HG03135 (cell line): ENCODE measurements at regions not wholly inside any gene's neighbourhood (a gene's known extent, or its start where the extent isn't known, plus 50 kb on each side); places are given as distances from the start of the nearest gene placed in this dataset.

Source experiments
- ATAC-seq: cut with Tn5 transposase; IDR thresholded peaks from one replicate; pipeline ENCODE4 v1.9.1; 2021; ENCODE audit warnings: mild to moderate bottlenecking, moderate library complexity; ENCODE audit not compliant: unreplicated experiment

GRCh38 chr11:11141065-11141464 lies 212.0 kb downstream of the CSNK2A3 start:
- no peak for ATAC-seq

- ATAC-seq: no peak
Measured at GRCh38 chr11:11140510-11140909, 212.5 kb downstream of the CSNK2A3 start.

GRCh38 chr11:11137339-11137738 lies 215.7 kb downstream of the CSNK2A3 start:
- no peak for ATAC-seq

GRCh38 chr11:11135820-11136476 lies 217.1 kb downstream of the CSNK2A3 start:
- ATAC-seq: no peak

- no peak for ATAC-seq
Measured at GRCh38 chr11:11129118-11129517, 223.9 kb downstream of the CSNK2A3 start.

- no peak for ATAC-seq
Measured at GRCh38 chr11:11125618-11126017, 227.4 kb downstream of the CSNK2A3 start.

- no peak for ATAC-seq
Measured at GRCh38 chr11:11122749-11123148, 230.3 kb downstream of the CSNK2A3 start.

GRCh38 chr11:11119917-11120316 lies 233.1 kb downstream of the CSNK2A3 start:
- ATAC-seq: no peak

GRCh38 chr11:11117730-11118129 lies 235.3 kb downstream of the CSNK2A3 start:
- no peak for ATAC-seq

GRCh38 chr11:11115475-11115874 lies 237.6 kb downstream of the CSNK2A3 start:
- no peak for ATAC-seq

GRCh38 chr11:11113626-11114025 lies 239.4 kb downstream of the CSNK2A3 start:
- ATAC-seq: no peak

- ATAC-seq: no peak
Measured at GRCh38 chr11:11108026-11108425, 245.0 kb downstream of the CSNK2A3 start.

GRCh38 chr11:11107076-11107723 lies 245.8 kb downstream of the CSNK2A3 start:
- no peak for ATAC-seq

- ATAC-seq: no peak
Measured at GRCh38 chr11:11105361-11105760, 247.5 kb upstream of the ZBED5 start.

- ATAC-seq: no peak
Measured at GRCh38 chr11:11095831-11096723, 238.2 kb upstream of the ZBED5 start.

GRCh38 chr11:11090495-11090894 lies 232.6 kb upstream of the ZBED5 start:
- no peak for ATAC-seq

GRCh38 chr11:11089805-11090204 lies 232.0 kb upstream of the ZBED5 start:
- no peak for ATAC-seq

- no peak for ATAC-seq
Measured at GRCh38 chr11:11086979-11087378, 229.1 kb upstream of the ZBED5 start.

- no peak for ATAC-seq
Measured at GRCh38 chr11:11085580-11085979, 227.7 kb upstream of the ZBED5 start.

GRCh38 chr11:11084337-11084736 lies 226.5 kb upstream of the ZBED5 start:
- ATAC-seq: no peak

- ATAC-seq: no peak
Measured at GRCh38 chr11:11083441-11083840, 225.6 kb upstream of the ZBED5 start.

- no peak for ATAC-seq
Measured at GRCh38 chr11:11082646-11083045, 224.8 kb upstream of the ZBED5 start.
